ENCODE measurements at regions not wholly inside any gene's neighbourhood (a gene's known extent, or its start where the extent isn't known, plus 50 kb on each side); places are given as distances from the start of the nearest gene placed in this dataset.
"Not testable (repeated sequence)": the region's sequence is repeated elsewhere in the genome, so short reads cannot be mapped to it uniquely, and the experiment has no call there.

DNA sequence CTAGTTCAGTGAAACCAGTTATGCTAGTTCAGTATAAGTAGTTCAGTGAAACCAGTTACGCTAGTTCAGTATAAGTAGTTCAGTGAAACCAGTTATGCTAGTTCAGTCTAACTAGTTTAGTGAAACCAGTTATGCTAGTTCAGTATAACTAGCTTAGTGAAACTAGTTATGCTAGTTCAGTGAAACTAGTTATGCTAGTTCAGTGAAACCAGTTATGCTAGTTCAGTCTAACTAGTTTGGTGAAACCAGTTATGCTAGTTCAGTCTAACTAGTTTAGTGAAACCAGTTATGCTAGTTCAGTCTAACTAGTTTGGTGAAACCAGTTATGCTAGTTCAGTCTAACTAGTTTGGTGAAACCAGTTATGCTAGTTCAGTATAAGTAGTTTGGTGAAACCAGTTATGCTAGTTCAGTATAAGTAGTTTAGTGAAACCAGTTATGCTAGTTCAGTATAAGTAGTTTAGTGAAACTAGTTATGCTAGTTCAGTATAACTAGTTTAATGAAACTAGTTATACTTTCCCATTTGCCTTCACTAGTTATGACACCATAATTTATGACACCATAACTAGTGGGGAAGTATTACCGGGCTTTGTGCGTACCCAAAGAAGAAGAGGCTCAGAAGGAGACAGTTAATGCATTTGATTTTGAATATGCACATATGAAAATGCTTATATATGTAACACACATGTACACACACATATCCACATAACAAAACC lies 662.5 kb downstream of the QKI start:
- H3K36me3 Mint-ChIP-seq; H3K4me1 Mint-ChIP-seq; H3K4me1 ChIP-seq (ENCODE audit: control insufficient read depth in 2 of 2, insufficient read depth in 2 of 2, low read length in 2 of 2); H3K27ac Mint-ChIP-seq; H3K4me3 Mint-ChIP-seq; ATAC-seq; intact Hi-C loops (cut with micrococcal nuclease); H3K4me3 ChIP-seq (ENCODE audit: low read length); H3K27me3 ChIP-seq (ENCODE audit: control insufficient read depth in 2 of 2, insufficient read depth in 2 of 2, low read length in 2 of 2); H3K9me3 ChIP-seq (ENCODE audit: control insufficient read depth in 2 of 3, low read length in 3 of 3); DNase-seq; POLR2A ChIA-PET; H3K36me3 ChIP-seq (ENCODE audit: control insufficient read depth in 2 of 3, insufficient read depth in 3 of 3, low read length in 3 of 3); H3K27ac ChIP-seq (ENCODE audit: low read depth, low read length): not testable (repeated sequence)
- CTCF ChIA-PET, result interaction anchor here (0.7 kb wide), 1 partner anchor 31 kb away, joined by 4 read pairs; no protein-coding TSS in a partner anchor
- Mint-ChIP-seq H3K9me3 (peaks cover 4 to 18% (median 6%) of the 10 kb centered on the region in 11 donors), H3K27me3 (peaks cover 0 to 24% (median 6%) of the 10 kb centered on the region in 5 donors)

GRCh38 chr6:164075981-164076615 lies 661.6 kb downstream of the QKI start:
- intact Hi-C loops (cut with micrococcal nuclease), result no loop called here
- Histone ChIP-seq H3K27ac (ENCODE audit: low read depth, low read length) (no peak overlapping the region), H3K4me1 (ENCODE audit: control insufficient read depth in 2 of 2, insufficient read depth in 2 of 2, low read length in 2 of 2) (no peaks in the 10 kb centered on the region), H3K27me3 (ENCODE audit: control insufficient read depth in 2 of 2, insufficient read depth in 2 of 2, low read length in 2 of 2) (no peaks in the 10 kb centered on the region), H3K36me3 (ENCODE audit: control insufficient read depth in 2 of 3, insufficient read depth in 3 of 3, low read length in 3 of 3) (no peaks in the 10 kb centered on the region), H3K4me3 (ENCODE audit: low read length) (no peak overlapping the region), H3K9me3 (ENCODE audit: control insufficient read depth in 2 of 3, low read length in 3 of 3) (no peaks in the 10 kb centered on the region)
- Mint-ChIP-seq H3K36me3 (peaks cover 0 to 5% (median 0%) of the 10 kb centered on the region in 5 donors), H3K27ac (no peak overlapping the region), H3K4me3 (no peak overlapping the region), H3K4me1 (no peaks in the 10 kb centered on the region), H3K9me3 (peaks cover 4 to 18% (median 6%) of the 10 kb centered on the region in 11 donors), H3K27me3 (peaks cover 0 to 19% (median 6%) of the 10 kb centered on the region in 5 donors)
- CTCF ChIA-PET, result interaction anchor here (0.7 kb wide), 1 partner anchor 32 kb away, joined by 4 read pairs; no protein-coding TSS in a partner anchor
- POLR2A ChIA-PET, result no interaction called here
- no peak for DNase-seq
- no peak for ATAC-seq

- no peak overlapping the region for H3K27ac Mint-ChIP-seq
- Histone ChIP-seq H3K4me1 (ENCODE audit: control insufficient read depth in 2 of 2, insufficient read depth in 2 of 2, low read length in 2 of 2) (no peaks in the 10 kb centered on the region), H3K9me3 (ENCODE audit: control insufficient read depth in 2 of 3, low read length in 3 of 3) (no peaks in the 10 kb centered on the region), H3K36me3 (ENCODE audit: control insufficient read depth in 2 of 3, insufficient read depth in 3 of 3, low read length in 3 of 3) (no peaks in the 10 kb centered on the region), H3K27me3 (ENCODE audit: control insufficient read depth in 2 of 2, insufficient read depth in 2 of 2, low read length in 2 of 2) (no peaks in the 10 kb centered on the region), H3K27ac (ENCODE audit: low read depth, low read length) (no peak overlapping the region), H3K4me3 (ENCODE audit: low read length) (no peak overlapping the region)
- no peaks in the 10 kb centered on the region for H3K4me1 Mint-ChIP-seq
- no peaks in the 10 kb centered on the region for H3K36me3 Mint-ChIP-seq
- no peak for DNase-seq
- peaks cover 0 to 10% (median 4%) of the 10 kb centered on the region in 11 donors for H3K9me3 Mint-ChIP-seq
- ATAC-seq, result no peak
- ChIA-PET CTCF (no interaction called here), POLR2A (no interaction called here)
- H3K27me3 Mint-ChIP-seq, result peaks cover 0 to 3% (median 0%) of the 10 kb centered on the region in 5 donors
- no peak overlapping the region for H3K4me3 Mint-ChIP-seq
- intact Hi-C loops (cut with micrococcal nuclease), result no loop called here
These were observed 657.7 kb downstream of the QKI start for GRCh38 chr6:164072240-164072666.

DNA sequence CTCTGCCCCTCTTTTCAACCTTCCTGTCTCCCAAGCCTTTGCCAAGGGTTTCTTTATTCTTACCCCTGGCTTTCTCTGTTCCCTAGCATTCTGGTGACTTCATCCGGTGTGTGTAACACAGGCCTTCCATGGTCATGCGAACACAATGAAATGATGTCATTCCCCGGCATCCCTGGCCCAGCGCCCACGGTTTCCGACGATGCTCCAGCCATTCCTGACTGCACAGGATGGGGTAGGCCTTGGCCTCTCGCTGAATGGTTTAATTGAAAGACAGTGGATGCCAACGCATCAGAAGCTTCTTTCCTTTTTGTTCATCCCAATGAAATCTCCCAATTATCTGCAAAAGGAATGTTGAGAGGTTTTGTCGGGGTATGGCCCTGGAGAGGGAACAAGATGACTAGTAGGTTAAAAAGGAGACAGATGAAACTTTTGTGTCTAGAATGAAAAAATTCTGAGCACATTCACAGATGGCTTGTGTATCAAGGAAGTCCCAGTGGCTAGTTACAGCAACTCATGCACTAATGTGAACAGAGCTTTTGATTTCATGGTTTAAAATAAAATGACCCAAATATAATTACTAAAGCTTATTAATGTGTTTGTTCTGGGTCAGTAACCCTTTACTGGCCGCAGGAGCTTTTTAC lies 655.0 kb downstream of the QKI start:
- Mint-ChIP-seq H3K27me3 (peaks cover 0 to under 1% (median 0%) of the 10 kb centered on the region in 5 donors), H3K4me3 (no peak overlapping the region)

DNA sequence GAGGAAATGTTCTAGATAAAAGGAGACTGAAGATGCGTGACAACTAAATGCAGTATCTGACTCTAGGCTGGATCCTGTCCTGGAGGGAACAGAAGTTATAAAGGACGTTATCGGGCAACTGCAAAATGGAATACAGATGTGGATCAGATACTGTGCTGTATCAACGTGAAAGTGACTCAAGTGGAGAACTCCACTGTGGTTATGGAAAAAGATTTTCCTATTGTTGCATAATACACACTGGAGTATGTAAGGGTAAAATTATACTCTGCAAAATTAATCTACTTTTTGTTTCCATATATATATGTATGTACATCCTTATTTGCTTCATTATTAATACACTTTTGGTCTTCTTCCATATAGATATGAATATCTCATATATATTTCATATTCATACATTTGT lies 654.0 kb downstream of the QKI start:
- no peak overlapping the region for H3K4me3 Mint-ChIP-seq
- H3K4me1 ChIP-seq (ENCODE audit: control insufficient read depth in 2 of 2, insufficient read depth in 2 of 2, low read length in 2 of 2), result no peaks in the 10 kb centered on the region
- H3K9me3 ChIP-seq (ENCODE audit: control insufficient read depth in 2 of 3, low read length in 3 of 3), result no peaks in the 10 kb centered on the region
- H3K4me3 ChIP-seq (ENCODE audit: low read length), result no peak overlapping the region
- ChIA-PET CTCF (no interaction called here), POLR2A (no interaction called here)
- H3K4me1 Mint-ChIP-seq, result no peaks in the 10 kb centered on the region
- ATAC-seq (no peak), DNase-seq (no peak)
- no peak overlapping the region for H3K27ac Mint-ChIP-seq
- H3K27me3 Mint-ChIP-seq, result peaks cover 0 to 6% (median 0%) of the 10 kb centered on the region in 5 donors
- H3K36me3 Mint-ChIP-seq, result no peaks in the 10 kb centered on the region
- H3K9me3 Mint-ChIP-seq, result peaks cover 0 to 5% (median 1%) of the 10 kb centered on the region in 11 donors
- intact Hi-C loops (cut with micrococcal nuclease), result no loop called here
- no peaks in the 10 kb centered on the region for H3K36me3 ChIP-seq (ENCODE audit: control insufficient read depth in 2 of 3, insufficient read depth in 3 of 3, low read length in 3 of 3)
- H3K27ac ChIP-seq (ENCODE audit: low read depth, low read length), result no peak overlapping the region
- no peaks in the 10 kb centered on the region for H3K27me3 ChIP-seq (ENCODE audit: control insufficient read depth in 2 of 2, insufficient read depth in 2 of 2, low read length in 2 of 2)

More for the DNA sequence above, 655.0 kb downstream of the QKI start:
- ATAC-seq (no peak), DNase-seq (no peak)
- Histone ChIP-seq H3K27me3 (ENCODE audit: control insufficient read depth in 2 of 2, insufficient read depth in 2 of 2, low read length in 2 of 2) (no peaks in the 10 kb centered on the region), H3K27ac (ENCODE audit: low read depth, low read length) (no peak overlapping the region), H3K36me3 (ENCODE audit: control insufficient read depth in 2 of 3, insufficient read depth in 3 of 3, low read length in 3 of 3) (no peaks in the 10 kb centered on the region), H3K9me3 (ENCODE audit: control insufficient read depth in 2 of 3, low read length in 3 of 3) (no peaks in the 10 kb centered on the region), H3K4me3 (ENCODE audit: low read length) (no peak overlapping the region), H3K4me1 (ENCODE audit: control insufficient read depth in 2 of 2, insufficient read depth in 2 of 2, low read length in 2 of 2) (no peaks in the 10 kb centered on the region)
- H3K4me1 Mint-ChIP-seq, result no peaks in the 10 kb centered on the region
- peaks cover 0 to 5% (median 1%) of the 10 kb centered on the region in 11 donors for H3K9me3 Mint-ChIP-seq
- H3K27ac Mint-ChIP-seq, result no peak overlapping the region
- H3K36me3 Mint-ChIP-seq, result no peaks in the 10 kb centered on the region
- POLR2A ChIA-PET, result no interaction called here
- intact Hi-C loops (cut with micrococcal nuclease), result no loop called here
- CTCF ChIA-PET, result no interaction called here

GRCh38 chr6:164066766-164067165 lies 652.2 kb downstream of the QKI start:
- Mint-ChIP-seq H3K36me3 (no peaks in the 10 kb centered on the region), H3K27ac (no peak overlapping the region), H3K27me3 (peaks cover 0 to 18% (median 11%) of the 10 kb centered on the region in 5 donors), H3K4me3 (no peak overlapping the region), H3K4me1 (no peaks in the 10 kb centered on the region), H3K9me3 (peaks cover 0 to 7% (median 0%) of the 10 kb centered on the region in 11 donors)
- ChIA-PET POLR2A (no interaction called here), CTCF (no interaction called here)
- H3K9me3 ChIP-seq (ENCODE audit: control insufficient read depth in 2 of 3, low read length in 3 of 3), result no peaks in the 10 kb centered on the region
- no peak overlapping the region for H3K4me3 ChIP-seq (ENCODE audit: low read length)
- intact Hi-C loops (cut with micrococcal nuclease), result no loop called here
- no peak overlapping the region for H3K27ac ChIP-seq (ENCODE audit: low read depth, low read length)
- ATAC-seq (no peak), DNase-seq (no peak)
- no peaks in the 10 kb centered on the region for H3K27me3 ChIP-seq (ENCODE audit: control insufficient read depth in 2 of 2, insufficient read depth in 2 of 2, low read length in 2 of 2)
- no peaks in the 10 kb centered on the region for H3K36me3 ChIP-seq (ENCODE audit: control insufficient read depth in 2 of 3, insufficient read depth in 3 of 3, low read length in 3 of 3)
- no peaks in the 10 kb centered on the region for H3K4me1 ChIP-seq (ENCODE audit: control insufficient read depth in 2 of 2, insufficient read depth in 2 of 2, low read length in 2 of 2)
